IPS-15b (cell line): ENCODE measurements at regions not wholly inside any gene's neighbourhood (a gene's known extent, or its start where the extent isn't known, plus 50 kb on each side); places are given as distances from the start of the nearest gene placed in this dataset.

Experiments
- H3K27me3 ChIP-seq: one replicate; pipeline ENCODE4 v1.6.1; 2013; ENCODE audit warnings: low read length; ENCODE audit not compliant: control insufficient read depth, insufficient read depth
- H3K36me3 ChIP-seq: one replicate; pipeline ENCODE4 v1.6.1; 2013; ENCODE audit warnings: low read length; ENCODE audit not compliant: control insufficient read depth, insufficient read depth
- H3K4me1 ChIP-seq: one replicate; pipeline ENCODE4 v1.6.1; 2013; ENCODE audit warnings: mild to moderate bottlenecking, low read length; ENCODE audit not compliant: control insufficient read depth, insufficient read depth
- H3K4me3 ChIP-seq: one replicate; pipeline ENCODE4 v1.5.1; 2013; ENCODE audit warnings: low read depth, low read length
- H3K9ac ChIP-seq: one replicate; pipeline ENCODE4 v1.6.1; 2013; ENCODE audit warnings: low read depth, mild to moderate bottlenecking, low read length
- H3K9me3 ChIP-seq: one replicate; pipeline ENCODE4 v1.6.1; 2013; ENCODE audit warnings: mild to moderate bottlenecking, low read length; ENCODE audit not compliant: control insufficient read depth, insufficient read depth

- Histone ChIP-seq H3K36me3 (no peaks in the 10 kb centered on the region), H3K4me3 (no peak overlapping the region), H3K27me3 (no peaks in the 10 kb centered on the region), H3K4me1 (no peaks in the 10 kb centered on the region), H3K9ac (no peak overlapping the region), H3K9me3 (no peaks in the 10 kb centered on the region)
Observed at GRCh38 chr20:20931024-20931423, 175.1 kb downstream of the LINC00237 start.

- H3K36me3 ChIP-seq, result no peaks in the 10 kb centered on the region
- no peak overlapping the region for H3K4me3 ChIP-seq
- no peaks in the 10 kb centered on the region for H3K9me3 ChIP-seq
- no peak overlapping the region for H3K9ac ChIP-seq
- H3K4me1 ChIP-seq, result no peaks in the 10 kb centered on the region
- no peaks in the 10 kb centered on the region for H3K27me3 ChIP-seq
Observed at GRCh38 chr20:20930500-20930899, 175.7 kb downstream of the LINC00237 start.

GRCh38 chr20:20929341-20929740 lies 176.8 kb downstream of the LINC00237 start:
- Histone ChIP-seq H3K27me3 (no peaks in the 10 kb centered on the region), H3K9ac (no peak overlapping the region), H3K36me3 (no peaks in the 10 kb centered on the region), H3K4me1 (no peaks in the 10 kb centered on the region), H3K4me3 (no peak overlapping the region), H3K9me3 (no peaks in the 10 kb centered on the region)

GRCh38 chr20:20926222-20926905 lies 179.8 kb downstream of the LINC00237 start:
- no peaks in the 10 kb centered on the region for H3K9me3 ChIP-seq
- no peak overlapping the region for H3K9ac ChIP-seq
- no peaks in the 10 kb centered on the region for H3K27me3 ChIP-seq
- H3K36me3 ChIP-seq, result no peaks in the 10 kb centered on the region
- H3K4me3 ChIP-seq, result no peak overlapping the region
- no peaks in the 10 kb centered on the region for H3K4me1 ChIP-seq

GRCh38 chr20:20920433-20920832 lies 185.7 kb downstream of the LINC00237 start:
- Histone ChIP-seq H3K9ac (no peak overlapping the region), H3K27me3 (no peaks in the 10 kb centered on the region), H3K4me3 (no peak overlapping the region), H3K9me3 (no peaks in the 10 kb centered on the region), H3K36me3 (no peaks in the 10 kb centered on the region), H3K4me1 (no peaks in the 10 kb centered on the region)

GRCh38 chr20:20915844-20916243 lies 190.3 kb downstream of the LINC00237 start:
- Histone ChIP-seq H3K36me3 (no peaks in the 10 kb centered on the region), H3K9ac (no peak overlapping the region), H3K4me1 (no peaks in the 10 kb centered on the region), H3K9me3 (no peaks in the 10 kb centered on the region), H3K27me3 (no peaks in the 10 kb centered on the region), H3K4me3 (no peak overlapping the region)

- Histone ChIP-seq H3K4me3 (no peak overlapping the region), H3K27me3 (no peaks in the 10 kb centered on the region), H3K9ac (no peak overlapping the region), H3K36me3 (no peaks in the 10 kb centered on the region), H3K4me1 (no peaks in the 10 kb centered on the region), H3K9me3 (no peaks in the 10 kb centered on the region)
Observed at GRCh38 chr20:20904501-20904831, 192.0 kb upstream of the RALGAPA2 start.

GRCh38 chr20:20903773-20904500 lies 191.5 kb upstream of the RALGAPA2 start:
- H3K4me3 ChIP-seq, result no peak overlapping the region
- no peak overlapping the region for H3K9ac ChIP-seq
- no peaks in the 10 kb centered on the region for H3K36me3 ChIP-seq
- H3K9me3 ChIP-seq, result no peaks in the 10 kb centered on the region
- no peaks in the 10 kb centered on the region for H3K27me3 ChIP-seq
- H3K4me1 ChIP-seq, result no peaks in the 10 kb centered on the region

- no peak overlapping the region for H3K4me3 ChIP-seq
- no peak overlapping the region for H3K9ac ChIP-seq
Observed at GRCh38 chr20:20897922-20898321, 185.5 kb upstream of the RALGAPA2 start.

GRCh38 chr20:20897145-20897544 lies 184.7 kb upstream of the RALGAPA2 start:
- Histone ChIP-seq H3K9ac (no peak overlapping the region), H3K36me3 (no peaks in the 10 kb centered on the region), H3K4me1 (peaks cover 12% of the 10 kb centered on the region), H3K9me3 (no peaks in the 10 kb centered on the region), H3K4me3 (no peak overlapping the region), H3K27me3 (no peaks in the 10 kb centered on the region)

More at GRCh38 chr20:20897922-20898321, 185.5 kb upstream of the RALGAPA2 start:
- Histone ChIP-seq H3K9me3 (no peaks in the 10 kb centered on the region), H3K27me3 (no peaks in the 10 kb centered on the region), H3K36me3 (no peaks in the 10 kb centered on the region), H3K4me1 (peaks cover 7% of the 10 kb centered on the region)

- Histone ChIP-seq H3K27me3 (no peaks in the 10 kb centered on the region), H3K9ac (no peak overlapping the region), H3K4me3 (no peak overlapping the region), H3K4me1 (peaks cover 14% of the 10 kb centered on the region), H3K36me3 (no peaks in the 10 kb centered on the region), H3K9me3 (no peaks in the 10 kb centered on the region)
Observed at GRCh38 chr20:20896606-20897005, 184.2 kb upstream of the RALGAPA2 start.

- Histone ChIP-seq H3K36me3 (no peaks in the 10 kb centered on the region), H3K27me3 (no peaks in the 10 kb centered on the region), H3K4me1 (peaks cover 14% of the 10 kb centered on the region), H3K9me3 (no peaks in the 10 kb centered on the region), H3K4me3 (no peak overlapping the region), H3K9ac (no peak overlapping the region)
Observed at GRCh38 chr20:20895537-20895936, 183.1 kb upstream of the RALGAPA2 start.
